Kidney epithelial cell (primary cell): ENCODE measurements at regions not wholly inside any gene's neighbourhood (a gene's known extent, or its start where the extent isn't known, plus 50 kb on each side); places are given as distances from the start of the nearest gene placed in this dataset.

Source experiments
- DNase-seq: peaks from one replicate; pipeline ENCODE4 v3.0.0-alpha.2; 2010; ENCODE audit warnings: low read depth
- H3K27me3 ChIP-seq: 2 replicates; pipeline ENCODE4 v1.6.0; 2011; ENCODE audit warnings: low read length; ENCODE audit not compliant: control insufficient read depth, insufficient read depth
- H3K36me3 ChIP-seq: 2 replicates; pipeline ENCODE4 v1.5.1; 2011; ENCODE audit warnings: low read length; ENCODE audit not compliant: control insufficient read depth, insufficient read depth
- H3K4me3 ChIP-seq: 2 replicates; pipeline ENCODE4 v1.5.1; 2011; ENCODE audit warnings: low read depth, mild to moderate bottlenecking, control low read depth, low read length
- CTCF ChIP-seq: IDR thresholded peaks from 2 replicates; pipeline ENCODE4 v1.5.1; 2011; ENCODE audit warnings: mild to moderate bottlenecking, moderate library complexity, low read length, control low read depth, inconsistent platforms; ENCODE audit not compliant: insufficient read depth, poor library complexity, severe bottlenecking

DNA sequence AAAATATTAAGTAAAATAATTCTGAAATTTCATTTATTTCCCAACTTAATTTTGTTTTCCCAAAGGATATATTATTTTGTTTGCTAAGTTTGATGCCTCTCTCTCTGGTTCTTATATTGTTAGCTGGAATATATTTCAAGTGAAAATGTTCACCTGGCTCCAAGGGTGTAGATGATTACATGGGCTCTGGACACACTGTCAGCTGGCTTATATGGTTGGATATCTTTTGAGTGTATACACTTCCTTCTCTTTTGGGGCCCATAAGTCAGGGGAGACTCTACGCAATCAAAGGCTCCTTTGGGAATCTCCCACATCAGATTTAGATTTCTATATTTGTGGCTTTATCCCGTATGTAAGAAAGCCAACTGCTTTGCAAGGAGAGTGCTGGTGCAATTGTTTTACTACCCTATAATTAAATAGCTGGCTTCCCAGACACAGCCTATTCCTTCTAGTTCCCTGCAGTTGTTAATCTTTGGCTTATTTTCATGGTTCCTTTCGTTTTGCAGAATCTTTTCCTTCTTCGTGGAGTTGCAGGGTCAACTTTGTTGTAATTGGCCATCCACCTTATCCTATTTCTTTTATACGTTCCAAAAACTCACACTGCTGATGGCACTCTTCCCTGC lies 225.7 kb downstream of the DPH6 start:
- TF ChIP-seq CTCF: no peak
- no peaks in the 10 kb centered on the region for H3K27me3 ChIP-seq
- H3K36me3 ChIP-seq: no peaks in the 10 kb centered on the region
- DNase-seq: no peak
- no peak overlapping the region for H3K4me3 ChIP-seq

DNA sequence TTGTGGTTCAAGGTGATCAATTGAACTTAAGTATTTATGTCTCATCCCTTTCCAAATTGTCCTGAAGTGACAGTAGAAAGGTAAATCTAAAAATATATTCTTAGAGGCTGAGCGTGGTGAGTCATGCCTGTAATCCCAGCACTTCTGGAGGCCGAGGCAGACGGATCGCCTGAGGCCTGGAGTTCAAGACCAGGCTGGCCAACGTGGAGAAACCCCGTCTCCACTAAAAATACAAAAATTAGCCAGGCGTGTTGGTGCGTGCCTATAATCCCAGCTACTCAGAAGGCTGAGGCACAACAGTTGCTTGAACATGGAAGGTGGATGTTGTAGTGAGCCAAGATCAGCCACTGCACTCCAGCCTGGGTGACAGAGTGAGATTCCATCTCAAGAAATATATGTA lies 226.6 kb downstream of the DPH6 start:
- Histone ChIP-seq H3K27me3 (no peaks in the 10 kb centered on the region), H3K36me3 (no peaks in the 10 kb centered on the region), H3K4me3 (no peak overlapping the region)
- no peak for TF ChIP-seq CTCF
- no peak for DNase-seq

DNA sequence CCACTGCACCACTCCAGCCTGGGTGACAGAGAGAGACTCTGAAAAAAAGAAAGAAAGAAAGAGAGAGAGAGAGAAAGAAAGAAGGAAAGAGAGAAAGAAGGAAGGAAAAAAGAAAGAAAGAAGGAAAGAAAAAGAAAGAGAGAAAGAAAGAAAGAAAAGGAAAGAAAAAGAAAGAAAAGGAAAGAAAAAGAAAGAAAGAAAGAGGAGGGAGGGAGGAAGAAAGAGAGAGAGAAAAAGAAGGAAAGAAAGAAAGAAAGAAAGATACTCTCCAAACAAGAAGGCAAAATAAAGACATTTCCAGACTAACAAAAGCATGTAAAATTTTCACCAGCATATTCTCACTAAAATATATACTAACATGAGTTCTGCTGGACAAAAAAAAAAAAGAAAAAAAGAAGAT lies 228.7 kb downstream of the DPH6 start:
- no peak for DNase-seq
- TF ChIP-seq CTCF: no peak
- Histone ChIP-seq H3K27me3 (no peaks in the 10 kb centered on the region), H3K36me3 (no peaks in the 10 kb centered on the region), H3K4me3 (no peak overlapping the region)

DNA sequence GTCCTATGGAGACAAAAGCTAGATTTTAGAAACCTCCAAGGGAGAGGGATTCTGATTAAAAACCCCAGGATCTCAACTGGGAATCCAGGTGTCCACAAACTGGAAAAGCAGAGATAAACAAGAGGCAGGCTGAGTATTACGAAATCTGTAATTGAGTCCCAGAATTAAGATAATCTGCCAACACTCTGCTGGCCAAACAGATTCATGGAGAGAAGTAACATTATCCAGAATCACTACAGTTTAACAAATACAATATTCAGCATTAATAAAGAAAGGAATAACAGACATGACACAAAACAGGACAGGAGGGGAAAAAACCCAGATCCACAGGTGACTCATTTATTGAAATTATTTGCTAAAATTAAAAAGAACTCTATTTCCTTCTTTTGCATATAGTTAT lies 227.2 kb upstream of the NANOGP8 start:
- no peak for TF ChIP-seq CTCF
- Histone ChIP-seq H3K36me3 (no peaks in the 10 kb centered on the region), H3K27me3 (no peaks in the 10 kb centered on the region), H3K4me3 (no peak overlapping the region)
- no peak for DNase-seq

DNA sequence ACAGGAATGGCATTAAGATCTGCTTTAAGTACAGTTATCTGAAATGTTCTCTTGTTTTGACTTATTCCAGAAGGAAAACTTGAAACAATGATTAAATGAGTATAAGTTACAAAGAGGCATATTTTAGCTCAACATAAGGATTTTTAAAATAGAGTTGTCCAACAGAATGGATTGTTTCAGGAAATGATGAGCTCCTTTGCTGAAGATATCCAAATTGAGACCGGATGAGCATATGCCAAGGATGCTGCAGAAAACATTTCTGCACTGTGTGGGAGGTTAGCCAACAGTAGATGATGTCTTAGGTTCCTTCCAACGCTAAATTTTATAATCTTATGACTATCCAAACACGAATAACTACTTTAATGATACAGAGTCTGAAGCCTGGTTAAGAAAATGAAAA lies 226.5 kb upstream of the NANOGP8 start:
- Histone ChIP-seq H3K36me3 (no peaks in the 10 kb centered on the region), H3K27me3 (no peaks in the 10 kb centered on the region), H3K4me3 (no peak overlapping the region)
- no peak for TF ChIP-seq CTCF
- no peak for DNase-seq

DNA sequence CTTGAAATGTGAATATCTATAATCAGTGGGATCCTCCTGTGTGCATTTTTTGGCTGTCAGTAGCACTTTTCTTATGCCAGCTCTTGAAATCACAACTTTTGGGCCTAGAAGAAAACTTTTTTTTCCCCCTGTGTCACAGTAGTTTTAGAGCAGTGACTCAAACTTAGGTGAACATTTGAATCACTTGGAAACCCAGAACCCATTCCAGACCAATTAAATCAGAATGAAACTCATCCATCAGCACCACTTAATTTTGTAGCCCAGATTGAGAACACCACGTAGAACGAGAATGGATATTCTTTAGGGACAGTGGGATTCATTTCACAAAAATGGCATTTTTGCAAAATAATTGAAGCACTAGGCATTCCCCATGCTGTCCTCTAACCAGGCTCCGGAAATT lies 224.8 kb upstream of the NANOGP8 start:
- DNase-seq: no peak
- Histone ChIP-seq H3K4me3 (no peak overlapping the region), H3K27me3 (no peaks in the 10 kb centered on the region), H3K36me3 (no peaks in the 10 kb centered on the region)
- TF ChIP-seq CTCF: no peak
